GM23338 (cell line): ENCODE measurements at regions not wholly inside any gene's neighbourhood (a gene's known extent, or its start where the extent isn't known, plus 50 kb on each side); places are given as distances from the start of the nearest gene placed in this dataset.
"Not testable (repeated sequence)": the region's sequence is repeated elsewhere in the genome, so short reads cannot be mapped to it uniquely, and the experiment has no call there.

Source experiments
- ATAC-seq: fragments of 200-7000 bp; cut with Tn5 transposase; 3 replicates; pipeline ENCODE4 v1.9.1; 2020
- DNase-seq: peaks from one replicate; pipeline ENCODE4 v3.0.0-alpha.2; 2015; ENCODE audit warnings: low spot score
- H2AFZ ChIP-seq: fragments of 200-600 bp; sonication (generic); 2 replicates; pipeline ENCODE4 v1.8.0; 2016; ENCODE audit warnings: antibody characterized with exemption, mild to moderate bottlenecking, moderate library complexity
- H3F3A ChIP-seq: fragments of 200-600 bp; sonication (generic); replicated peaks from 2 replicates; pipeline ENCODE4 v1.8.0; 2017; ENCODE audit warnings: antibody characterized with exemption, mixed run types, low read depth
- H3K27ac ChIP-seq: fragments of 200-600 bp; sonication (generic); 2 replicates; pipeline ENCODE4 v1.6.1; 2016; ENCODE audit warnings: low read depth
- H3K27me3 ChIP-seq: fragments of 200-600 bp; sonication (generic); 2 replicates; pipeline ENCODE4 v1.8.0; 2016; ENCODE audit warnings: mild to moderate bottlenecking, mixed run types, moderate library complexity; ENCODE audit not compliant: insufficient read depth
- H3K36me3 ChIP-seq: fragments of 200-600 bp; sonication (generic); 2 replicates; pipeline ENCODE4 v1.8.0; 2016; ENCODE audit warnings: mild to moderate bottlenecking; ENCODE audit not compliant: insufficient read depth
- H3K4me1 ChIP-seq: fragments of 200-600 bp; sonication (generic); 2 replicates; pipeline ENCODE4 v1.8.0; 2016; ENCODE audit warnings: mild to moderate bottlenecking, moderate library complexity; ENCODE audit not compliant: insufficient read depth
- H3K4me2 ChIP-seq: fragments of 200-600 bp; sonication (generic); 2 replicates; pipeline ENCODE4 v1.7.1; 2017; ENCODE audit warnings: mixed run types
- H3K4me3 ChIP-seq: fragments of 200-600 bp; sonication (generic); 2 replicates; pipeline ENCODE4 v1.6.1; 2016; ENCODE audit warnings: mixed run types
- H3K79me2 ChIP-seq: fragments of 200-600 bp; sonication (generic); replicated peaks from 2 replicates; pipeline ENCODE4 v1.8.0; 2017; ENCODE audit warnings: mild to moderate bottlenecking; ENCODE audit not compliant: insufficient read depth
- H3K9me2 ChIP-seq: fragments of 200-600 bp; sonication (generic); 2 replicates; pipeline ENCODE4 v1.8.0; 2017; ENCODE audit not compliant: insufficient read depth
- H4K20me1 ChIP-seq: fragments of 200-600 bp; sonication (generic); replicated peaks from 2 replicates; pipeline ENCODE4 v1.8.0; 2017; ENCODE audit warnings: mild to moderate bottlenecking; ENCODE audit not compliant: insufficient read depth
- H3K27ac Mint-ChIP-seq: 2 replicates; pipeline ENCODE4 v1.8.0; 2020; ENCODE audit warnings: inconsistent platforms, mild to moderate bottlenecking, moderate library complexity, mixed read lengths
- H3K27me3 Mint-ChIP-seq: 3 replicates; pipeline ENCODE4 v1.8.0; 2022; ENCODE audit warnings: low read depth, mild to moderate bottlenecking, moderate library complexity, mixed read lengths, inconsistent platforms; ENCODE audit not compliant: insufficient read depth, poor library complexity
- H3K36me3 Mint-ChIP-seq: 3 replicates; pipeline ENCODE4 v1.8.0; 2021; ENCODE audit warnings: low read depth, mild to moderate bottlenecking, inconsistent platforms, moderate library complexity, mixed read lengths
- H3K4me1 Mint-ChIP-seq: 3 replicates; pipeline ENCODE4 v1.8.0; 2020; ENCODE audit warnings: mild to moderate bottlenecking, inconsistent platforms, mixed read lengths
- H3K4me3 Mint-ChIP-seq: 3 replicates; pipeline ENCODE4 v1.8.0; 2021; ENCODE audit warnings: moderate library complexity, mild to moderate bottlenecking, inconsistent platforms, mixed read lengths
- H3K9me3 Mint-ChIP-seq: 3 replicates; pipeline ENCODE4 v1.8.0; 2020; ENCODE audit warnings: moderate library complexity, mild to moderate bottlenecking, inconsistent platforms, mixed read lengths
- CREB1 ChIP-seq: fragments of 250-450 bp; sonication (Bioruptor Pico); IDR thresholded peaks from 2 replicates; pipeline ENCODE4 v1.5.0; 2020; ENCODE audit warnings: low read depth, mild to moderate bottlenecking, moderate library complexity
- EZH2phosphoT487 ChIP-seq: fragments of 200-600 bp; sonication (generic); IDR thresholded peaks from one replicate; pipeline ENCODE4 v1.8.1; 2018; ENCODE audit warnings: antibody characterized with exemption; ENCODE audit not compliant: unreplicated experiment
- JUNB ChIP-seq: IDR thresholded peaks from one replicate; pipeline ENCODE4 v1.6.1; 2016; ENCODE audit warnings: antibody characterized with exemption; ENCODE audit not compliant: unreplicated experiment
- ZNF114 ChIP-seq: fragments of 250-450 bp; sonication (Bioruptor Pico); IDR thresholded peaks from 2 replicates; pipeline ENCODE4 v1.5.0; 2020; ENCODE audit warnings: mild to moderate bottlenecking, moderate library complexity
- ZNF331 ChIP-seq: fragments of 250-450 bp; sonication (Bioruptor Pico); IDR thresholded peaks from 2 replicates; pipeline ENCODE4 v1.5.0; 2020; ENCODE audit warnings: low read depth, mild to moderate bottlenecking, moderate library complexity
- ZNF462 ChIP-seq: fragments of 250-450 bp; sonication (Bioruptor Pico); IDR thresholded peaks from 2 replicates; pipeline ENCODE4 v1.5.0; 2020; ENCODE audit warnings: mild to moderate bottlenecking, moderate library complexity
- TF ChIP-seq, protein P1 (sequence below), 2 experiments: fragments of 200-600 bp in 1 of 2; sonication (generic) in 1 of 2; conservative IDR thresholded peaks; 2 replicates each; pipeline versions ENCODE4 v1.5.1 to v1.6.1; 2016 to 2017; ENCODE audit warnings: antibody characterized with exemption in 2 of 2, low read depth in 2 of 2, mild to moderate bottlenecking in 2 of 2, moderate library complexity in 1 of 2

- no peak for TF ChIP-seq ZNF462 (CRISPR knock-in tag)
- no peak for TF ChIP-seq JUNB
- TF ChIP-seq ZNF331 (CRISPR knock-in tag), result no peak
- no peak for TF ChIP-seq EZH2phosphoT487
- TF ChIP-seq CREB1 (CRISPR knock-in tag), result no peak
- TF ChIP-seq ZNF114 (CRISPR knock-in tag), result no peak
- TF ChIP-seq, protein P1, sequence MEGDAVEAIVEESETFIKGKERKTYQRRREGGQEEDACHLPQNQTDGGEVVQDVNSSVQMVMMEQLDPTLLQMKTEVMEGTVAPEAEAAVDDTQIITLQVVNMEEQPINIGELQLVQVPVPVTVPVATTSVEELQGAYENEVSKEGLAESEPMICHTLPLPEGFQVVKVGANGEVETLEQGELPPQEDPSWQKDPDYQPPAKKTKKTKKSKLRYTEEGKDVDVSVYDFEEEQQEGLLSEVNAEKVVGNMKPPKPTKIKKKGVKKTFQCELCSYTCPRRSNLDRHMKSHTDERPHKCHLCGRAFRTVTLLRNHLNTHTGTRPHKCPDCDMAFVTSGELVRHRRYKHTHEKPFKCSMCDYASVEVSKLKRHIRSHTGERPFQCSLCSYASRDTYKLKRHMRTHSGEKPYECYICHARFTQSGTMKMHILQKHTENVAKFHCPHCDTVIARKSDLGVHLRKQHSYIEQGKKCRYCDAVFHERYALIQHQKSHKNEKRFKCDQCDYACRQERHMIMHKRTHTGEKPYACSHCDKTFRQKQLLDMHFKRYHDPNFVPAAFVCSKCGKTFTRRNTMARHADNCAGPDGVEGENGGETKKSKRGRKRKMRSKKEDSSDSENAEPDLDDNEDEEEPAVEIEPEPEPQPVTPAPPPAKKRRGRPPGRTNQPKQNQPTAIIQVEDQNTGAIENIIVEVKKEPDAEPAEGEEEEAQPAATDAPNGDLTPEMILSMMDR (conservative IDR thresholded peaks at IDR 0.05; ENCODE audit: low read depth in 2 of 2), result no peak
Measured at GRCh38 chr9:30103647-30104394, 2280.6 kb upstream of the ACO1 start (continued).

- H3K27me3 Mint-ChIP-seq, H3K4me2 ChIP-seq, ATAC-seq, H4K20me1 ChIP-seq, H3F3A ChIP-seq, H3K4me3 Mint-ChIP-seq, H3K27ac Mint-ChIP-seq, DNase-seq, H3K36me3 ChIP-seq, H3K9me2 ChIP-seq, H2AFZ ChIP-seq, H3K79me2 ChIP-seq, H3K4me3 ChIP-seq, H3K4me1 Mint-ChIP-seq, H3K27me3 ChIP-seq, H3K4me1 ChIP-seq, H3K27ac ChIP-seq: not testable (repeated sequence)
- Mint-ChIP-seq H3K36me3 (peaks cover 32% of the 10 kb centered on the region), H3K9me3 (peaks cover 40% of the 10 kb centered on the region)
Measured at GRCh38 chr9:30107134-30107533, 2277.3 kb upstream of the ACO1 start.
